ENCODE measurements at regions not wholly inside any gene's neighbourhood (a gene's known extent, or its start where the extent isn't known, plus 50 kb on each side); places are given as distances from the start of the nearest gene placed in this dataset.
"Not testable (repeated sequence)": the region's sequence is repeated elsewhere in the genome, so short reads cannot be mapped to it uniquely, and the experiment has no call there.

GRCh38 chr2:234373481-234374149, 123.3 kb downstream of the ARL4C start:
- DNase-seq = no peak

GRCh38 chr2:234373060-234373459, 123.8 kb downstream of the ARL4C start:
- DNase-seq = no peak

- no peak for DNase-seq
Observed at GRCh38 chr2:234372506-234372905, 124.4 kb downstream of the ARL4C start.

- DNase-seq = peak; percentile 75
Observed at GRCh38 chr2:234368861-234369261, 128.0 kb downstream of the ARL4C start.

GRCh38 chr2:234366891-234367290, 130.0 kb downstream of the ARL4C start:
- peak; percentile 71 for DNase-seq

GRCh38 chr2:234364661-234365060, 132.2 kb downstream of the ARL4C start:
- no peak for DNase-seq

- DNase-seq = no peak
Observed at GRCh38 chr2:234363647-234364294, 133.1 kb downstream of the ARL4C start.

- peak; percentile 83 for DNase-seq
Observed at GRCh38 chr2:234363011-234363487, 133.8 kb downstream of the ARL4C start.

GRCh38 chr2:234360313-234360975, 136.4 kb downstream of the ARL4C start:
- DNase-seq = not testable (repeated sequence)

GRCh38 chr2:234357666-234358065, 139.2 kb downstream of the ARL4C start:
- no peak for DNase-seq

GRCh38 chr2:234355808-234356365, 141.0 kb downstream of the ARL4C start:
- DNase-seq = no peak

- peak; percentile 52 for DNase-seq
Observed at GRCh38 chr2:234355021-234355720, 141.7 kb downstream of the ARL4C start.

GRCh38 chr2:234352270-234352669, 144.6 kb downstream of the ARL4C start:
- DNase-seq = no peak

- DNase-seq = not testable (repeated sequence)
Observed at GRCh38 chr2:234351866-234352265, 145.0 kb downstream of the ARL4C start.

- DNase-seq = no peak
Observed at GRCh38 chr2:234348081-234348480, 148.8 kb downstream of the ARL4C start.

GRCh38 chr2:234345921-234346320, 151.0 kb downstream of the ARL4C start:
- DNase-seq = no peak

GRCh38 chr2:234344012-234344411, 152.9 kb downstream of the ARL4C start:
- DNase-seq = no peak

GRCh38 chr2:234343372-234343771, 153.5 kb downstream of the ARL4C start:
- no peak for DNase-seq

- DNase-seq = no peak
Observed at GRCh38 chr2:234341306-234341985, 155.4 kb downstream of the ARL4C start.

GRCh38 chr2:234339501-234339900, 157.4 kb downstream of the ARL4C start:
- DNase-seq = no peak

GRCh38 chr2:234339011-234339410, 157.9 kb downstream of the ARL4C start:
- DNase-seq = no peak

- DNase-seq = no peak
Observed at GRCh38 chr2:234335661-234336228, 161.1 kb downstream of the ARL4C start.

Data from NCI-H510A treated with DMSO at 0.1 percent for 48 hours (cell line).